ENCODE measurements at regions not wholly inside any gene's neighbourhood (a gene's known extent, or its start where the extent isn't known, plus 50 kb on each side); places are given as distances from the start of the nearest gene placed in this dataset.

DNA sequence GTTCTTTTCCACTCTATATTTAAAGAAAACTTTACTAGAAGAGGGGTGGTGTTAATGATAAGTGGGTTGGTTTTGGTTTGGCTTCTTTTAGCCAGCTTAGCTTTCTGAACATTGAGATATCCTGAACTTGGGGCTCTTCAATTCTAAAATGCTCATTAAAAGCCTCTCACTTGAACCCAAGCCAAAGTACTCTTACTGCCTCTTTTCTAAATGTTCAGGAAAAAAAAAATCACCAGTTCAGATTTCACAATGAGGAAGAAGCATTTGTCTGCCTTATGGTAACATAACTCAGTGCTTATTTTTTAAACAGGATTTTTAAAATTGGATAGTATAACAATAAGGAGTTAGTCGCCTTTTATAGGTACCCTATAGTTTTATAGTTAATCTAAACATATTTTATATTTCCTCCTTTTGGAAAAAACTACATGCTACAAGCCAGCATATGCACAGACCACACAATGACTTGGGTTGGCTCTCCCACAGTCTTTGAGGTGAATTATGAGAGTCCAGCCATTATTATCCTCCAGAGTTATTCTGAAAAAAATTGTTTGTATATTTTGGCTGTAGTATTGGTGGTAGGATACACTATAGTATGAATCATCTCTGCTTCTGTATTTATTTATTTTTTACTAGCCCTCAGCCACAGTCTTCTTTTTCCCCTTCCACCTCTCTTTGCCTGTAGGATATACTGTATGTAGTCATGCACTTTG is 195.5 kb upstream of the TMPO start:
- ChIA-PET CTCF (no interaction called here), POLR2A (no interaction called here)
- no peak for DNase-seq (ENCODE audit: extremely low spot score)
- TF ChIP-seq FOXA1 (IDR thresholded peaks at IDR 0.05) = no peak
- TF ChIP-seq, protein P1, sequence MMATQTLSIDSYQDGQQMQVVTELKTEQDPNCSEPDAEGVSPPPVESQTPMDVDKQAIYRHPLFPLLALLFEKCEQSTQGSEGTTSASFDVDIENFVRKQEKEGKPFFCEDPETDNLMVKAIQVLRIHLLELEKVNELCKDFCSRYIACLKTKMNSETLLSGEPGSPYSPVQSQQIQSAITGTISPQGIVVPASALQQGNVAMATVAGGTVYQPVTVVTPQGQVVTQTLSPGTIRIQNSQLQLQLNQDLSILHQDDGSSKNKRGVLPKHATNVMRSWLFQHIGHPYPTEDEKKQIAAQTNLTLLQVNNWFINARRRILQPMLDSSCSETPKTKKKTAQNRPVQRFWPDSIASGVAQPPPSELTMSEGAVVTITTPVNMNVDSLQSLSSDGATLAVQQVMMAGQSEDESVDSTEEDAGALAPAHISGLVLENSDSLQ (IDR thresholded peaks at IDR 0.05) = no peak
- TF ChIP-seq FOXK2 (IDR thresholded peaks at IDR 0.05) = no peak
- no peak for TF ChIP-seq ELF4 (IDR thresholded peaks at IDR 0.05)
- TF ChIP-seq ARNT (IDR thresholded peaks at IDR 0.05) = no peak
- TF ChIP-seq NFRKB (IDR thresholded peaks at IDR 0.05) = no peak
- no peak for TF ChIP-seq CTBP1 (IDR thresholded peaks at IDR 0.05; ENCODE audit: borderline replicate concordance)

DNA sequence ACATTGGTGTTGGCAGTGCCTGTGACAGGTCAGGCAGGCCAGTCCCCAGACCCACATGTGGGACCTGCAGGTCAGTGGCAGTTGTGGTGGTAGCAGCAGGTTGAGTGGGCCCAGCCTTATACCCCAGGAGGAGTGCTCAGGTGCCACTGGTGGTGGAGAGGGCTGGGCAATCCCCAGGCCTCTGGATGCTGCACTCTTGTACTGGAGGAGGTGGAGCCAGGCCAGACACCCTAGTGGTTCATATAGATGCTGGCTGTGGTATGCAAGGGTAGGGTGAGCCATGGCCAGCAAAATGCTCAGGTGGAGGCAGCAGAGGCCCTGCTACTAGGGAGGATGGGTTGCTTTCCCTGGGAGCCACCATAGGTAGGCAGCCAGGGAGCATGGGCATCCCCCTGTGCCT is 190.4 kb upstream of the TMPO start:
- no peak for DNase-seq (ENCODE audit: extremely low spot score)
- ChIA-PET CTCF (no interaction called here), POLR2A (no interaction called here)
- TF ChIP-seq ARNT (IDR thresholded peaks at IDR 0.05) = no peak
- TF ChIP-seq FOXK2 (IDR thresholded peaks at IDR 0.05) = no peak
- TF ChIP-seq TARDBP (IDR thresholded peaks at IDR 0.05) = no peak
- TF ChIP-seq L3MBTL2 (conservative IDR thresholded peaks at IDR 0.05) = no peak
- no peak for TF ChIP-seq LEF1 (IDR thresholded peaks at IDR 0.05; ENCODE audit: borderline replicate concordance)
- TF ChIP-seq FOXA1 (IDR thresholded peaks at IDR 0.05) = no peak
- TF ChIP-seq, protein P1 (IDR thresholded peaks at IDR 0.05) = no peak
- TF ChIP-seq HDGF (IDR thresholded peaks at IDR 0.05; ENCODE audit: borderline replicate concordance) = no peak
- TF ChIP-seq FOXM1 (IDR thresholded peaks at IDR 0.05; ENCODE audit: borderline replicate concordance) = no peak
- TF ChIP-seq SP1 (IDR thresholded peaks at IDR 0.05) = no peak

GRCh38 chr12:98328467-98328866 is 186.9 kb upstream of the TMPO start:
- CTCF ChIA-PET = no interaction called here
- no peak for DNase-seq (ENCODE audit: extremely low spot score)
- POLR2A ChIA-PET = no interaction called here

GRCh38 chr12:98329589-98329988 is 185.8 kb upstream of the TMPO start:
- ChIA-PET CTCF (no interaction called here), POLR2A (no interaction called here)
- TF ChIP-seq FOXK2 (IDR thresholded peaks at IDR 0.05) (no peak), TARDBP (IDR thresholded peaks at IDR 0.05) (no peak), HDGF (IDR thresholded peaks at IDR 0.05; ENCODE audit: borderline replicate concordance) (no peak), SUZ12 (IDR thresholded peaks at IDR 0.05) (no peak), BHLHE40 (IDR thresholded peaks at IDR 0.05; ENCODE audit: borderline replicate concordance) (no peak), ELF4 (IDR thresholded peaks at IDR 0.05) (no peak), ZNF384 (IDR thresholded peaks at IDR 0.05) (no peak), L3MBTL2 (conservative IDR thresholded peaks at IDR 0.05) (no peak), FOXM1 (IDR thresholded peaks at IDR 0.05; ENCODE audit: borderline replicate concordance) (no peak), NFRKB (IDR thresholded peaks at IDR 0.05) (no peak), SP1 (IDR thresholded peaks at IDR 0.05) (no peak), CTBP1 (IDR thresholded peaks at IDR 0.05; ENCODE audit: borderline replicate concordance) (no peak)
- TF ChIP-seq, protein P1 (IDR thresholded peaks at IDR 0.05) = no peak
- no peak for DNase-seq (ENCODE audit: extremely low spot score)

More at GRCh38 chr12:98328467-98328866, 186.9 kb upstream of the TMPO start:
- TF ChIP-seq FOXA1 (IDR thresholded peaks at IDR 0.05) (no peak), L3MBTL2 (conservative IDR thresholded peaks at IDR 0.05) (no peak), ZNF384 (IDR thresholded peaks at IDR 0.05) (no peak), ELF4 (IDR thresholded peaks at IDR 0.05) (no peak)

DNA sequence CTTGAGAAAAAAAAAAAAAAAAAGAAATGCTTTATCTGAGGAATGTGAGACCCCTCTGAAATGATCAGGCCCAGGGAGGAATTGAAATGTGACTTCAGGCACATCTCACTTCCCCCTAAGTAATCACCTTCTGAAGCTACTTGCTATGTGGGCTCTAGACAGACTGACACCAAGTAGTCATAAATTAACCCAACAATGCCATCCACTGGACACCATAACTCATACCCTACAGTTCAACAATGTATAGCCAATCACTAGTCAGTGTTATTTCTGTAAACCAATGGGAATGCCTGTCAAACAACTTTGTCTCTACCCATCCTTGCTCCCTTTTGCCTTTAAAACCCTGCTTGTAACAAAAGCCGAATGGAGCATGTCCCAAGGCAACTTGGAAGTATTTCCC is 182.7 kb upstream of the TMPO start:
- CTCF ChIA-PET = interaction anchor here (0.6 kb wide), 1 partner anchor 63 kb away, joined by 4 read pairs; no protein-coding TSS in a partner anchor
- POLR2A ChIA-PET = no interaction called here
- no peak for TF ChIP-seq BHLHE40 (IDR thresholded peaks at IDR 0.05; ENCODE audit: borderline replicate concordance)
- TF ChIP-seq NFRKB (IDR thresholded peaks at IDR 0.05) = no peak
- no peak for TF ChIP-seq TARDBP (IDR thresholded peaks at IDR 0.05)
- no peak for TF ChIP-seq ZNF384 (IDR thresholded peaks at IDR 0.05)
- TF ChIP-seq, protein P1 (IDR thresholded peaks at IDR 0.05) = peak; percentile 70
- no peak for TF ChIP-seq SP1 (IDR thresholded peaks at IDR 0.05)
- DNase-seq (ENCODE audit: extremely low spot score) = no peak

GRCh38 chr12:98334768-98335167 is 180.6 kb upstream of the TMPO start:
- CTCF ChIA-PET = no interaction called here

More at GRCh38 chr12:98334768-98335167, 180.6 kb upstream of the TMPO start:
- TF ChIP-seq, protein P1 (IDR thresholded peaks at IDR 0.05) = no peak
- TF ChIP-seq NFRKB (IDR thresholded peaks at IDR 0.05) (no peak), BHLHE40 (IDR thresholded peaks at IDR 0.05; ENCODE audit: borderline replicate concordance) (no peak), L3MBTL2 (conservative IDR thresholded peaks at IDR 0.05) (no peak), ELF4 (IDR thresholded peaks at IDR 0.05) (no peak)
- no peak for DNase-seq (ENCODE audit: extremely low spot score)
- POLR2A ChIA-PET = no interaction called here
